Endothelial cell of umbilical vein (primary cell): ENCODE measurements at regions not wholly inside any gene's neighbourhood (a gene's known extent, or its start where the extent isn't known, plus 50 kb on each side); places are given as distances from the start of the nearest gene placed in this dataset.

ENCODE experiments used
- BruUV-seq: library from RNA; stranded (reverse); fragments of 400-500 nt; replicated peaks from 2 replicates; lab custom pipeline; 2021; lab: Mats Ljungman, UMichigan
- CTCF ChIA-PET: fragments of 300-600, 350-600 bp; sonication (Branson Sonifier 250); formaldehyde crosslinking; loops from one replicate; lab custom pipeline; 2021; ENCODE audit warnings: antibody characterized with exemption, inconsistent platforms; lab: Charles Lee
- POLR2A ChIA-PET: fragments of 300-600, 350-600 bp; sonication (Branson Sonifier 250); formaldehyde crosslinking; loops from one replicate; lab custom pipeline; 2021; ENCODE audit warnings: antibody characterized with exemption, inconsistent platforms; lab: Charles Lee
- DNase-seq: peaks from one replicate; pipeline ENCODE4 v3.0.0-alpha.2; 2011; ENCODE audit warnings: low read depth, low spot score
- FAIRE-seq: peaks from 2 replicates; lab custom pipeline; 2011; peaks lifted over from hg19 to GRCh38; lab: Jason Lieb, UNC
- H2AFZ ChIP-seq: 2 replicates; pipeline ENCODE4 v1.6.0; 2012; ENCODE audit warnings: low read depth, low read length, control low read depth, inconsistent platforms
- H3K27ac ChIP-seq: 2 replicates; pipeline ENCODE4 v1.5.1; 2011; ENCODE audit warnings: low read depth, mild to moderate bottlenecking, control low read depth, low read length, moderate library complexity; ENCODE audit not compliant: insufficient read depth
- H3K27me3 ChIP-seq, 2 experiments: 2 replicates each; pipeline versions ENCODE4 v1.6.0 to v1.6.1; 2011; ENCODE audit warnings: low read length in 2 of 2, mixed read lengths in 1 of 2; ENCODE audit not compliant: control insufficient read depth in 2 of 2, insufficient read depth in 2 of 2
- H3K36me3 ChIP-seq, 2 experiments: 2 replicates in 1 of 2; 3 replicates in 1 of 2; pipeline ENCODE4 v1.5.1; 2011; ENCODE audit warnings: low read length in 2 of 2, mild to moderate bottlenecking in 1 of 2, moderate library complexity in 1 of 2; ENCODE audit not compliant: control insufficient read depth in 2 of 2, insufficient read depth in 2 of 2; ENCODE audit errors: extremely low read depth in 1 of 2
- H3K4me1 ChIP-seq: 3 replicates; pipeline ENCODE4 v1.5.1; 2011; ENCODE audit warnings: mild to moderate bottlenecking, low read length; ENCODE audit not compliant: control insufficient read depth, insufficient read depth; ENCODE audit errors: extremely low read depth
- H3K4me2 ChIP-seq: 2 replicates; pipeline ENCODE4 v1.6.1; 2011; ENCODE audit warnings: low read length, control low read depth, mixed read lengths; ENCODE audit not compliant: insufficient read depth
- H3K4me3 ChIP-seq, 3 experiments: fragments of 200-600 bp in 1 of 3; sonication (generic), shearing (Covaris generic) in 1 of 3; replicated peaks in 1 of 3; 2 replicates each; pipeline ENCODE4 v1.5.1; 2011 to 2016; ENCODE audit warnings: control low read depth in 3 of 3, low read length in 3 of 3, mild to moderate bottlenecking in 2 of 3, inconsistent platforms in 1 of 3, low read depth in 1 of 3, moderate library complexity in 1 of 3; ENCODE audit not compliant: insufficient read depth in 1 of 3
- H3K79me2 ChIP-seq: 2 replicates; pipeline ENCODE4 v1.6.0; 2012; ENCODE audit warnings: low read length, inconsistent platforms; ENCODE audit not compliant: control insufficient read depth, insufficient read depth
- H3K9ac ChIP-seq: replicated peaks from 2 replicates; pipeline ENCODE3; 2011; ENCODE audit warnings: low read length, control low read depth; ENCODE audit not compliant: insufficient read depth; ENCODE audit errors: extremely low read depth
- H3K9me1 ChIP-seq: replicated peaks from 3 replicates; pipeline ENCODE4 v1.6.0; 2011; ENCODE audit warnings: mild to moderate bottlenecking, low read length; ENCODE audit not compliant: control insufficient read depth, insufficient read depth; ENCODE audit errors: extremely low read depth
- H3K9me3 ChIP-seq: replicated peaks from 2 replicates; pipeline ENCODE4 v1.5.1; 2012; ENCODE audit warnings: low read length, inconsistent platforms; ENCODE audit not compliant: control insufficient read depth, insufficient read depth
- H4K20me1 ChIP-seq: replicated peaks from 2 replicates; pipeline ENCODE3; 2011; ENCODE audit warnings: mild to moderate bottlenecking, low read length; ENCODE audit not compliant: control insufficient read depth, insufficient read depth; ENCODE audit errors: extremely low read depth
- CTCF ChIP-seq, 2 donors: IDR thresholded peaks; 1 replicate in 1 of 2; 2 replicates in 1 of 2; pipeline ENCODE4 v1.5.1; 2011; ENCODE audit warnings: low read length in 2 of 2, mild to moderate bottlenecking in 2 of 2, moderate library complexity in 2 of 2, control low read depth in 1 of 2, inconsistent platforms in 1 of 2, low read depth in 1 of 2; ENCODE audit not compliant: insufficient read depth in 1 of 2; ENCODE audit errors: extremely low read depth in 1 of 2
- EZH2 ChIP-seq: IDR thresholded peaks from 2 replicates; pipeline ENCODE4 v1.6.1; 2012; ENCODE audit warnings: borderline replicate concordance, low read depth, mild to moderate bottlenecking, moderate library complexity, low read length, inconsistent platforms; ENCODE audit not compliant: severe bottlenecking
- FOS ChIP-seq: IDR thresholded peaks from 2 replicates; pipeline ENCODE4 v1.6.1; 2011; ENCODE audit warnings: mild to moderate bottlenecking, low read length, moderate library complexity, borderline replicate concordance; ENCODE audit not compliant: insufficient read depth
- GATA2 ChIP-seq: IDR thresholded peaks from 2 replicates; pipeline ENCODE4 v1.7.0; 2011; ENCODE audit warnings: low read depth, mild to moderate bottlenecking, moderate library complexity, mixed read lengths, low read length; ENCODE audit not compliant: insufficient read length, insufficient read depth
- JUN ChIP-seq: IDR thresholded peaks from 2 replicates; pipeline ENCODE4 v1.6.1; 2011; ENCODE audit warnings: borderline replicate concordance, low read depth; ENCODE audit not compliant: insufficient read length, insufficient read depth
- MYC ChIP-seq: IDR thresholded peaks from one replicate; pipeline ENCODE4 v1.6.1; 2011; ENCODE audit warnings: mild to moderate bottlenecking, low read depth, low read length
- POLR2A ChIP-seq: IDR thresholded peaks from 2 replicates; pipeline ENCODE4 v1.6.1; 2012; ENCODE audit warnings: low read depth, mild to moderate bottlenecking, control low read depth, low read length
- POLR2AphosphoS5 ChIP-seq: IDR thresholded peaks from 2 replicates; pipeline ENCODE4 v1.6.1; 2012; ENCODE audit warnings: low read depth, mild to moderate bottlenecking, control low read depth, low read length, moderate library complexity; ENCODE audit not compliant: insufficient read depth
- dilution Hi-C: fragments of 300-500 bp; cut with MboI; formaldehyde crosslinking; loops from one replicate; pipeline ENCODE4 v1.15.0; 2019; ENCODE audit warnings: low sequenced_read_pairs; ENCODE audit not compliant: extremely low pct_ligation_motif_present
- intact Hi-C: fragments of 100-400 bp; cut with micrococcal nuclease; formaldehyde crosslinking; loops from one replicate; pipeline ENCODE4 v1.10.0; 2022
- TF ChIP-seq, protein P1 (sequence below): IDR thresholded peaks from 2 replicates; pipeline ENCODE4 v1.6.1; 2011; ENCODE audit not compliant: insufficient read depth, insufficient read length

DNA sequence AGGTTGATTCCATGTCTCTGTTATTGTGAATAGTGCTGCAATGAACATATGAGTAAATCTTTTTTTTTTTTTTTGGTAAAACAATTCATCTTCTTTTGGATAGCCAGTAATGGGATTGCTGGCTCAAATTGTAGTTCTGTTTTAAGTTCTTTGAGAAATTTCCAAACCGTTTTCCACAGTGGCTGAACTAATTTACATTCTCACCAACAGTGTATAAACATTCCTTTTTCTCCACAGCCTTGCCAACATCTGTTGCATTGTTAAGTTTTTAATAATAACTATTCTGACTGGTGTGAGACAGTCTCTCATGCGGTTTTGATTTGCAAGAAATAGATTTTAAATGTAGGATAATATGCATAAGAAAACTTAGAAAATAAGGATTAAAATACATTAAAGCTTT, 279.0 kb upstream of the EPHA3 start:
- Histone ChIP-seq H3K79me2 (no peaks in the 10 kb centered on the region), H3K36me3 (no peaks in the 10 kb centered on the region), H4K20me1 (no peaks in the 10 kb centered on the region), H3K27me3 (no peaks in the 10 kb centered on the region), H3K4me2 (no peak overlapping the region), H3K4me1 (no peaks in the 10 kb centered on the region), H3K9me3 (peaks cover 4% of the 10 kb centered on the region), H3K27ac (no peak overlapping the region), H3K9ac (no peak overlapping the region), H3K9me1 (no peaks in the 10 kb centered on the region), H3K4me3 (no peak overlapping the region), H2AFZ (no peak overlapping the region)
- no TSS peak for BruUV-seq
- dilution Hi-C loops, result no loop called here
- FAIRE-seq (no peak), DNase-seq (no peak)
- intact Hi-C loops, result no loop called here
- CTCF ChIA-PET, result no interaction called here
- TF ChIP-seq EZH2, result no peak
- TF ChIP-seq GATA2, result no peak
- TF ChIP-seq CTCF (IDR thresholded peaks at IDR 0.05; ENCODE audit: extremely low read depth in 1 of 2, insufficient read depth in 1 of 2, low read depth in 1 of 2, low read length in 2 of 2), result no peak
- TF ChIP-seq FOS, result no peak
- TF ChIP-seq MYC, result no peak
- TF ChIP-seq POLR2AphosphoS5, result no peak
- POLR2A ChIA-PET, result no interaction called here

DNA sequence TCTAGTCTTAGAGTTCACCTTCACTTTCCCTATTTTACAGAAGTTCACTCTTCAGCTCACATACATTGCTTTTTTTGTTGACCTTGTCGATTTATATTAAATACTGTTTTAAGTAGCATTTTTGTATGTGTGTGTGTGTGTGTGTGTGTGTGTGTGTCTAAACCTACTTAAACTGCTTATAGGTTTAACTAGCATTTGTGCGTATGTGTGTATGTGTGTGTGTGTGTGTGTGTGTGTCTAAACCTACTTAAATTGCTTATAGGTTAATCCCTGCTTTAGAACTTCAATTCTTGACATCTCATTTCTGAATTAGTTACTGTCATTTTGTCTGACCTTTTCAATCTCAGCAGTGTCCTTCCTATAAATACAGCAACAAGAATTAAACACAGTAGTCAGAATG, 254.8 kb upstream of the EPHA3 start:
- BruUV-seq, result no TSS peak
- Histone ChIP-seq H3K4me3 (no peak overlapping the region), H2AFZ (no peak overlapping the region), H3K9ac (no peak overlapping the region), H3K36me3 (no peaks in the 10 kb centered on the region), H4K20me1 (no peaks in the 10 kb centered on the region), H3K79me2 (no peaks in the 10 kb centered on the region), H3K4me2 (no peak overlapping the region), H3K27me3 (no peaks in the 10 kb centered on the region), H3K27ac (no peak overlapping the region), H3K9me1 (no peaks in the 10 kb centered on the region), H3K9me3 (no peaks in the 10 kb centered on the region), H3K4me1 (no peaks in the 10 kb centered on the region)
- dilution Hi-C loops (no loop called here), intact Hi-C loops (no loop called here)
- POLR2A ChIA-PET, result no interaction called here
- TF ChIP-seq POLR2AphosphoS5 (no peak), FOS (no peak), EZH2 (no peak), GATA2 (no peak), CTCF (IDR thresholded peaks at IDR 0.05; ENCODE audit: extremely low read depth in 1 of 2, insufficient read depth in 1 of 2, low read depth in 1 of 2, low read length in 2 of 2) (no peak), JUN (no peak), MYC (no peak), POLR2A (no peak)
- TF ChIP-seq, protein P1, sequence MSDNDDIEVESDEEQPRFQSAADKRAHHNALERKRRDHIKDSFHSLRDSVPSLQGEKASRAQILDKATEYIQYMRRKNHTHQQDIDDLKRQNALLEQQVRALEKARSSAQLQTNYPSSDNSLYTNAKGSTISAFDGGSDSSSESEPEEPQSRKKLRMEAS, result no peak
- FAIRE-seq, result no peak
- DNase-seq, result no peak
- CTCF ChIA-PET, result no interaction called here
